ENCODE measurements at regions not wholly inside any gene's neighbourhood (a gene's known extent, or its start where the extent isn't known, plus 50 kb on each side); places are given as distances from the start of the nearest gene placed in this dataset.

DNA sequence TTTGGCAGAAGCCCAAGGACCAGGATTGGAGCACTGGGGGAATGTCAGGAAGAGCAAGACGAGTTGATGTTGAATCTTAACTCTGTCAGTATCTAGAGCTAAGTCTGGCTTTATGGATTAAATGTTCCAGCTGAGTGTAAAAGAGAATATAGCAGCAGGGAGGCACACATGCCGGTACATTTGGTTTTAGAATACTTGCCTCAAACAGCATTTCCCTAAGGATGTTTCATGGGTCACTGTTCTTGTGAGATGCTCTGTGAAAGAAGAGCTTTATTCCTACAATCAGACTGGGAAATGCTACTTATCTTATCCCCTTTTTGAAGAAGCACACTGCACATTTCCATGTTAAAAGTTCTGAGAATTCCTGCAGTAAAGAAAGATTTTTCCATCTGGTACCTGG lies 440.3 kb upstream of the B3GALT2 start:
- no peak overlapping the region for H3K4me3 Mint-ChIP-seq
- no peaks in the 10 kb centered on the region for H3K9me3 Mint-ChIP-seq
- TF ChIP-seq, protein P1, sequence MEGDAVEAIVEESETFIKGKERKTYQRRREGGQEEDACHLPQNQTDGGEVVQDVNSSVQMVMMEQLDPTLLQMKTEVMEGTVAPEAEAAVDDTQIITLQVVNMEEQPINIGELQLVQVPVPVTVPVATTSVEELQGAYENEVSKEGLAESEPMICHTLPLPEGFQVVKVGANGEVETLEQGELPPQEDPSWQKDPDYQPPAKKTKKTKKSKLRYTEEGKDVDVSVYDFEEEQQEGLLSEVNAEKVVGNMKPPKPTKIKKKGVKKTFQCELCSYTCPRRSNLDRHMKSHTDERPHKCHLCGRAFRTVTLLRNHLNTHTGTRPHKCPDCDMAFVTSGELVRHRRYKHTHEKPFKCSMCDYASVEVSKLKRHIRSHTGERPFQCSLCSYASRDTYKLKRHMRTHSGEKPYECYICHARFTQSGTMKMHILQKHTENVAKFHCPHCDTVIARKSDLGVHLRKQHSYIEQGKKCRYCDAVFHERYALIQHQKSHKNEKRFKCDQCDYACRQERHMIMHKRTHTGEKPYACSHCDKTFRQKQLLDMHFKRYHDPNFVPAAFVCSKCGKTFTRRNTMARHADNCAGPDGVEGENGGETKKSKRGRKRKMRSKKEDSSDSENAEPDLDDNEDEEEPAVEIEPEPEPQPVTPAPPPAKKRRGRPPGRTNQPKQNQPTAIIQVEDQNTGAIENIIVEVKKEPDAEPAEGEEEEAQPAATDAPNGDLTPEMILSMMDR (IDR thresholded peaks at IDR 0.05): no peak
- H3K4me1 Mint-ChIP-seq: peaks cover 33% of the 10 kb centered on the region
- no peaks in the 10 kb centered on the region for H3K36me3 Mint-ChIP-seq (ENCODE audit: low read depth)
- no peaks in the 10 kb centered on the region for H3K27me3 Mint-ChIP-seq (ENCODE audit: low read depth, poor library complexity)
- DNase-seq: no peak
- H3K27ac Mint-ChIP-seq: peak overlapping the region; percentile 21

DNA sequence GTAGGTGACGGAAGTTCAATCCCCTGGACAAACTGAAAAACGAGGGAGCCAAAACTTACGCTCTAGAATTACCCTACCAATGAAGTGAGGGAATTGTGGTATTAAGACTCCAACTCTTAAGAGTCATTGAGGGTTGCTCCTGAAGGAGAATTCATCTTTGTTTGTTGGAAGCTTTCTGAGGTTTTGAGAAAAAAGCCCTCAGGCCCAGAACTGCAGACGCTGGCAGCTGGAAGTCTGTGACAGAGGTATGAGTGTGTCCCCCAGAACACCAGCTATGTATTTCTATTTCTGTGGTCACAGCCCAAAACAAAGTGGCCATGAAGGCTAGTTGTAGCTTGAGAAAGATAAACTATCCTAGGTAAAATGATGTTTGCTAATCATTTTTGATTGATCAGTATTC lies 438.8 kb upstream of the B3GALT2 start:
- TF ChIP-seq, protein P1 (IDR thresholded peaks at IDR 0.05): no peak
- no peak overlapping the region for H3K4me3 Mint-ChIP-seq
- DNase-seq: no peak
- no peaks in the 10 kb centered on the region for H3K27me3 Mint-ChIP-seq (ENCODE audit: low read depth, poor library complexity)
- H3K4me1 Mint-ChIP-seq: peaks cover 33% of the 10 kb centered on the region
- no peaks in the 10 kb centered on the region for H3K9me3 Mint-ChIP-seq
- no peaks in the 10 kb centered on the region for H3K36me3 Mint-ChIP-seq (ENCODE audit: low read depth)
- H3K27ac Mint-ChIP-seq: no peak overlapping the region

DNA sequence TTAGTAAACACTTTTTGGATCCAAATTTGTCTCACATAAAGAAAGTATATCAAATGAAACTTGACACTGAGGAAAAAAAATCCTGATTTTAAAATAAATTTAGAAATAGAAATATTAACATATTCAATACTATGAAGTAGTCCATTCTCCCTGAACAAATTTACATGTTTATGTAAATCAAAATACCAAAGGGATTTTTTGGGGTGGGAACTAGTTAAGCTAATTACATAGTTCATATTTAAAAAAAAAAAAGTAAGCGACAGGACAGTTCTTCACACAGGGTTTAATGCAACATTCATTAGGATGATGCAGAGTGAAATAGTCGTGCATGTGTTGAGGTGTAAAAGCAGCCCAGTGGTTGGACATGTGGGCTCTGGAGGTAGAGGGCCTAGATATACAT lies 433.5 kb upstream of the B3GALT2 start:
- Mint-ChIP-seq H3K9me3 (no peaks in the 10 kb centered on the region), H3K4me3 (no peak overlapping the region), H3K36me3 (ENCODE audit: low read depth) (no peaks in the 10 kb centered on the region), H3K27me3 (ENCODE audit: low read depth, poor library complexity) (no peaks in the 10 kb centered on the region), H3K27ac (no peak overlapping the region), H3K4me1 (peaks cover 16% of the 10 kb centered on the region)
- DNase-seq: no peak
- TF ChIP-seq, protein P1 (IDR thresholded peaks at IDR 0.05): no peak

DNA sequence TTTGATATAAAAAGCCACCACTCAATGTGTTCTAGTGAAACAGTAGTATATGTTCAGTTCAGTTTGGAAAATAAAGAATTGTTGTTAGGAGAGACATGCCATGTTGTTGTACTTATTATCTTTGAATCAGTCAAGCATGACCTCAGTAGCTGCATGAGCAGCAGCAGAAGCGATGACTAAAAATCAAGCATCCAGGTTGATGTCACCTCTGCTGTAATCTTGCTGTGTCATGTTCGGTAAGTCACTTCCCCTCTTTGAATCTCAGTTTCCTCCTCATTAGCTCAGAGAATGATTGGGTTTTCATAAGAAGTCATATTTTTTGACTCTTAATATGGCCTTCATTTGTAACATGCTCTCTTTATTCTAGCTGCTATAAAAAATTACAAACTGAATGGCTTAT lies 428.4 kb upstream of the B3GALT2 start:
- Mint-ChIP-seq H3K4me1 (no peaks in the 10 kb centered on the region), H3K27ac (no peak overlapping the region), H3K4me3 (no peak overlapping the region), H3K9me3 (no peaks in the 10 kb centered on the region), H3K27me3 (ENCODE audit: low read depth, poor library complexity) (no peaks in the 10 kb centered on the region), H3K36me3 (ENCODE audit: low read depth) (no peaks in the 10 kb centered on the region)
- TF ChIP-seq, protein P1 (IDR thresholded peaks at IDR 0.05): no peak
- no peak for DNase-seq

DNA sequence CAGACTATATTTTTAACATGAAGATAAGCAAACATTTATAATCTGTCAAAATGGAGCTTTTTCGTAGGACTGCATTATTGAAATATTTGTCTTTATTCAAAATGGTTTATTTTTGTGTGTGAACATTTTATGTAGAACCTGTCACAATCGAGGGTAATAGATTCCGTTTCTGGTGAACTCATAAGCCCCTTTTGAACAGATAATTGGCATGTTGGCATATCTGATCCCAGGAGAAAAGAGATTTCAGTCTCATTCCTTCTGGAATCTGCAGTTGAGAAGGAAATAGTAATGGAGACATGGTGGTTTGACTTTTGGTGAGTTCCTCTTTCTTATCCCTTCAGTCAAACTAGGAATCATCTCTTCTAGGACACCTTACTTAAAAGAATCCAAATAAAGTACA lies 427.9 kb upstream of the B3GALT2 start:
- TF ChIP-seq, protein P1 (IDR thresholded peaks at IDR 0.05): no peak
- Mint-ChIP-seq H3K36me3 (ENCODE audit: low read depth) (no peaks in the 10 kb centered on the region), H3K27me3 (ENCODE audit: low read depth, poor library complexity) (no peaks in the 10 kb centered on the region), H3K4me1 (no peaks in the 10 kb centered on the region), H3K9me3 (no peaks in the 10 kb centered on the region), H3K4me3 (no peak overlapping the region), H3K27ac (no peak overlapping the region)
- DNase-seq: no peak

DNA sequence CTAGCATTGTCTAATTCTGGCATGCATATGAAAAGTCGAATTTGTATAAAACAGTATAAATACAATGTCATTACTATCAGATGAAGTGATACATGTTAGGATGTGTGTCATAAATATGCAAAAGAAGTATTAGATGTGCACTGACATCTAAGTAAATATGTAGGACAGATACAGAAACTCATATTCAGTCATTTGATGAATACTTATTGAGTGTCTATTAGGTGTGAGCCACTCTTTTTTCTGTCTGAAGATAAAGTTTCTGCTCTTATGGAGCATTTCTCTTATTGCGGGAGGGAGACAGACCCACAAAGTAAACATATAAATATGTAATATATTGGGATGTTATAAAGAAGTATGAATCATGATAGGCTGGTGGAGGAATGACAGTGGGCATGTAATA lies 426.6 kb upstream of the B3GALT2 start:
- Mint-ChIP-seq H3K9me3 (no peaks in the 10 kb centered on the region), H3K36me3 (ENCODE audit: low read depth) (no peaks in the 10 kb centered on the region)
- no peak for DNase-seq

More for the DNA sequence above, 426.6 kb upstream of the B3GALT2 start:
- Mint-ChIP-seq H3K27ac (no peak overlapping the region), H3K4me3 (no peak overlapping the region), H3K27me3 (ENCODE audit: low read depth, poor library complexity) (no peaks in the 10 kb centered on the region), H3K4me1 (no peaks in the 10 kb centered on the region)
- TF ChIP-seq, protein P1 (IDR thresholded peaks at IDR 0.05): no peak
